Activated CD8-positive, alpha-beta T cell treated with anti-CD3 and anti-CD28 coated beads, Interleukin-2, amount 10 ng/mL, durations not matched to agents 7 days and 5 days (primary cell): ENCODE measurements at regions not wholly inside any gene's neighbourhood (a gene's known extent, or its start where the extent isn't known, plus 50 kb on each side); places are given as distances from the start of the nearest gene placed in this dataset.
"Not testable (repeated sequence)": the region's sequence is repeated elsewhere in the genome, so short reads cannot be mapped to it uniquely, and the experiment has no call there.

Experiments
- ATAC-seq: fragments of 150-1000 bp; cut with Tn5 transposase; one replicate; pipeline ENCODE4 v1.10.0; 2021; ENCODE audit warnings: moderate library complexity
- CTCF ChIA-PET: fragments of 350-600 bp; sonication (Branson Sonifier 250); formaldehyde crosslinking; loops from one replicate; lab custom pipeline; 2021; ENCODE audit warnings: antibody characterized with exemption; lab: Charles Lee
- POLR2A ChIA-PET: fragments of 350-600 bp; sonication (Branson Sonifier 250); formaldehyde crosslinking; loops from one replicate; lab custom pipeline; 2021; ENCODE audit warnings: antibody characterized with exemption; lab: Charles Lee
- DNase-seq: peaks from one replicate; pipeline ENCODE4 v3.0.0-alpha.2; 2020
- H3K27ac Mint-ChIP-seq: one replicate; pipeline ENCODE4 v1.8.0; 2021; ENCODE audit warnings: mild to moderate bottlenecking, mixed read lengths
- H3K27me3 Mint-ChIP-seq: one replicate; pipeline ENCODE4 v1.8.0; 2021; ENCODE audit warnings: low read depth, mixed read lengths
- H3K36me3 Mint-ChIP-seq: one replicate; pipeline ENCODE4 v1.8.0; 2021; ENCODE audit warnings: low read depth, mixed read lengths
- H3K4me1 Mint-ChIP-seq: one replicate; pipeline ENCODE4 v1.8.0; 2021; ENCODE audit warnings: low read depth, mixed read lengths
- H3K4me3 Mint-ChIP-seq: one replicate; pipeline ENCODE4 v1.8.0; 2021; ENCODE audit warnings: mild to moderate bottlenecking, mixed read lengths
- H3K9me3 Mint-ChIP-seq: one replicate; pipeline ENCODE4 v1.8.0; 2022; ENCODE audit warnings: mixed read lengths; ENCODE audit not compliant: insufficient read depth

GRCh38 chr1:200301152-200301551 is 108.7 kb downstream of the ZNF281 start:
- Mint-ChIP-seq H3K36me3 (no peaks in the 10 kb centered on the region), H3K9me3 (no peaks in the 10 kb centered on the region), H3K4me3 (no peak overlapping the region), H3K27ac (no peak overlapping the region), H3K4me1 (peaks cover 10% of the 10 kb centered on the region), H3K27me3 (peaks cover 17% of the 10 kb centered on the region)
- ATAC-seq (no peak), DNase-seq (no peak)
- CTCF ChIA-PET = interaction anchor here (0.8 to 1.8 kb wide), 8 partner anchors 14 to 210 kb away, joined by 3 to 6 read pairs (median 3); no protein-coding TSS in a partner anchor
- POLR2A ChIA-PET = no interaction called here

- POLR2A ChIA-PET = interaction anchor here (0.7 kb wide), 1 partner anchor 252 kb away, joined by 6 read pairs; no protein-coding TSS in a partner anchor
Observed at GRCh38 chr1:200299571-200299970, 110.3 kb downstream of the ZNF281 start.

GRCh38 chr1:200298242-200298641 is 111.6 kb downstream of the ZNF281 start:
- Mint-ChIP-seq H3K9me3 (no peaks in the 10 kb centered on the region), H3K36me3 (no peaks in the 10 kb centered on the region), H3K27ac (no peak overlapping the region), H3K4me1 (peaks cover 11% of the 10 kb centered on the region), H3K4me3 (no peak overlapping the region), H3K27me3 (peaks cover 13% of the 10 kb centered on the region)
- ATAC-seq = no peak
- POLR2A ChIA-PET = no interaction called here
- DNase-seq = no peak
- CTCF ChIA-PET = no interaction called here

More at GRCh38 chr1:200299571-200299970, 110.3 kb downstream of the ZNF281 start:
- DNase-seq = no peak
- Mint-ChIP-seq H3K4me3 (no peak overlapping the region), H3K9me3 (no peaks in the 10 kb centered on the region), H3K27me3 (peaks cover 17% of the 10 kb centered on the region), H3K4me1 (peaks cover 7% of the 10 kb centered on the region), H3K27ac (no peak overlapping the region), H3K36me3 (no peaks in the 10 kb centered on the region)
- CTCF ChIA-PET = interaction anchor here (1.8 kb wide), 1 partner anchor 160 kb away, joined by 6 read pairs; no protein-coding TSS in a partner anchor
- no peak for ATAC-seq

- peaks cover 5% of the 10 kb centered on the region for H3K4me1 Mint-ChIP-seq
- no peaks in the 10 kb centered on the region for H3K36me3 Mint-ChIP-seq
- no peak for DNase-seq
- ChIA-PET CTCF (interaction anchor here (0.7 to 2.7 kb wide), 4 partner anchors 11 to 193 kb away, joined by 3 to 9 read pairs (median 4); no protein-coding TSS in a partner anchor), POLR2A (no interaction called here)
- no peak for ATAC-seq
- H3K4me3 Mint-ChIP-seq = no peak overlapping the region
- H3K27ac Mint-ChIP-seq = no peak overlapping the region
- no peaks in the 10 kb centered on the region for H3K9me3 Mint-ChIP-seq
- peaks cover 13% of the 10 kb centered on the region for H3K27me3 Mint-ChIP-seq
Observed at GRCh38 chr1:200296091-200296661, 113.7 kb downstream of the ZNF281 start.

GRCh38 chr1:200294241-200294640 is 115.6 kb downstream of the ZNF281 start:
- CTCF ChIA-PET = interaction anchor here (1.5 to 1.7 kb wide), 2 partner anchors 13 to 194 kb away, joined by 3 to 4 read pairs; no protein-coding TSS in a partner anchor

GRCh38 chr1:200292699-200293098 is 117.1 kb downstream of the ZNF281 start:
- H3K4me3 Mint-ChIP-seq = no peak overlapping the region
- no peak for DNase-seq
- H3K36me3 Mint-ChIP-seq = no peaks in the 10 kb centered on the region
- no peak overlapping the region for H3K27ac Mint-ChIP-seq
- ChIA-PET POLR2A (no interaction called here), CTCF (no interaction called here)
- H3K27me3 Mint-ChIP-seq = peaks cover 5% of the 10 kb centered on the region
- no peaks in the 10 kb centered on the region for H3K9me3 Mint-ChIP-seq
- ATAC-seq = no peak
- peaks cover 5% of the 10 kb centered on the region for H3K4me1 Mint-ChIP-seq

More at GRCh38 chr1:200294241-200294640, 115.6 kb downstream of the ZNF281 start:
- H3K27me3 Mint-ChIP-seq = peaks cover 5% of the 10 kb centered on the region
- H3K9me3 Mint-ChIP-seq = no peaks in the 10 kb centered on the region
- H3K4me3 Mint-ChIP-seq = no peak overlapping the region
- no peak overlapping the region for H3K27ac Mint-ChIP-seq
- H3K36me3 Mint-ChIP-seq = no peaks in the 10 kb centered on the region
- peaks cover 5% of the 10 kb centered on the region for H3K4me1 Mint-ChIP-seq
- DNase-seq (no peak), ATAC-seq (no peak)
- POLR2A ChIA-PET = no interaction called here

- Mint-ChIP-seq H3K4me3 (no peak overlapping the region), H3K36me3 (no peaks in the 10 kb centered on the region), H3K9me3 (no peaks in the 10 kb centered on the region), H3K4me1 (peaks cover 5% of the 10 kb centered on the region), H3K27me3 (peaks cover 5% of the 10 kb centered on the region), H3K27ac (no peak overlapping the region)
- ATAC-seq = no peak
- POLR2A ChIA-PET = no interaction called here
- DNase-seq = no peak
- CTCF ChIA-PET = interaction anchor here (1.1 to 1.6 kb wide), 2 partner anchors 31 to 152 kb away, joined by 3 to 4 read pairs; no protein-coding TSS in a partner anchor
Observed at GRCh38 chr1:200291106-200291505, 118.7 kb downstream of the ZNF281 start.

GRCh38 chr1:200290010-200290685 is 119.7 kb downstream of the ZNF281 start:
- ChIA-PET CTCF (interaction anchor here (1.1 to 1.7 kb wide), 3 partner anchors 10 to 151 kb away, joined by 3 to 5 read pairs (median 4); no protein-coding TSS in a partner anchor), POLR2A (no interaction called here)
- Mint-ChIP-seq H3K27ac (no peak overlapping the region), H3K27me3 (peaks cover 5% of the 10 kb centered on the region), H3K9me3 (no peaks in the 10 kb centered on the region), H3K4me3 (no peak overlapping the region), H3K36me3 (no peaks in the 10 kb centered on the region), H3K4me1 (peaks cover 5% of the 10 kb centered on the region)
- no peak for ATAC-seq
- no peak for DNase-seq

- DNase-seq (no peak), ATAC-seq (no peak)
- ChIA-PET CTCF (interaction anchor here (1.0 to 1.1 kb wide), 2 partner anchors 11 to 19 kb away, joined by 3 to 4 read pairs; no protein-coding TSS in a partner anchor), POLR2A (no interaction called here)
- Mint-ChIP-seq H3K4me1 (no peaks in the 10 kb centered on the region), H3K4me3 (no peak overlapping the region), H3K9me3 (no peaks in the 10 kb centered on the region), H3K27ac (no peak overlapping the region), H3K36me3 (no peaks in the 10 kb centered on the region), H3K27me3 (peaks cover 5% of the 10 kb centered on the region)
Observed at GRCh38 chr1:200288226-200288625, 121.6 kb downstream of the ZNF281 start.

- ATAC-seq, H3K4me3 Mint-ChIP-seq, H3K27me3 Mint-ChIP-seq, DNase-seq, H3K9me3 Mint-ChIP-seq, H3K27ac Mint-ChIP-seq, POLR2A ChIA-PET, H3K36me3 Mint-ChIP-seq, H3K4me1 Mint-ChIP-seq: not testable (repeated sequence)
- CTCF ChIA-PET = interaction anchor here (0.9 kb wide), 1 partner anchor 22 kb away, joined by 3 read pairs; no protein-coding TSS in a partner anchor
Observed at GRCh38 chr1:200284236-200284635, 125.6 kb downstream of the ZNF281 start.

GRCh38 chr1:200282497-200283122 is 127.2 kb downstream of the ZNF281 start:
- no peak overlapping the region for H3K4me3 Mint-ChIP-seq
- H3K27me3 Mint-ChIP-seq = no peaks in the 10 kb centered on the region
- H3K36me3 Mint-ChIP-seq = no peaks in the 10 kb centered on the region
- DNase-seq (no peak), ATAC-seq (no peak)
- no peaks in the 10 kb centered on the region for H3K4me1 Mint-ChIP-seq
- ChIA-PET POLR2A (no interaction called here), CTCF (interaction anchor here (1.0 to 1.3 kb wide), 2 partner anchors 25 to 142 kb away, joined by 3 read pairs; no protein-coding TSS in a partner anchor)
- no peaks in the 10 kb centered on the region for H3K9me3 Mint-ChIP-seq
- H3K27ac Mint-ChIP-seq = no peak overlapping the region
